GM12892 (cell line): ENCODE measurements at regions not wholly inside any gene's neighbourhood (a gene's known extent, or its start where the extent isn't known, plus 50 kb on each side); places are given as distances from the start of the nearest gene placed in this dataset.

Experiments
- DNase-seq: peaks from one replicate; pipeline ENCODE4 v3.0.0; 2011; ENCODE audit not compliant: insufficient read length
- FAIRE-seq: peaks from 2 replicates; lab custom pipeline; 2011; peaks lifted over from hg19 to GRCh38; lab: Jason Lieb, UNC
- POLR2A ChIP-seq: IDR thresholded peaks from 2 replicates; pipeline ENCODE4 v1.6.1; 2011; ENCODE audit warnings: low read depth, low read length, control low read depth
- POLR2AphosphoS5 ChIP-seq: IDR thresholded peaks from 2 replicates; pipeline ENCODE4 v1.6.1; 2011; ENCODE audit warnings: low read depth, low read length, control low read depth
- TAF1 ChIP-seq: IDR thresholded peaks from 2 replicates; pipeline ENCODE4 v1.6.1; 2011; ENCODE audit warnings: low read depth, mild to moderate bottlenecking, control low read depth, low read length, borderline replicate concordance

GRCh38 chr18:67047334-67047733 lies 443.4 kb upstream of the CDH19 start:
- DNase-seq (no peak), FAIRE-seq (no peak)
- TF ChIP-seq TAF1: no peak
- no peak for TF ChIP-seq POLR2AphosphoS5
- TF ChIP-seq POLR2A: no peak

- FAIRE-seq (no peak), DNase-seq (no peak)
- TF ChIP-seq TAF1: no peak
- TF ChIP-seq POLR2A: no peak
- TF ChIP-seq POLR2AphosphoS5: no peak
These were observed 439.4 kb upstream of the CDH19 start for GRCh38 chr18:67043276-67043675.

- DNase-seq (no peak), FAIRE-seq (no peak)
- TF ChIP-seq POLR2A (no peak), POLR2AphosphoS5 (no peak), TAF1 (no peak)
These were observed 437.4 kb upstream of the CDH19 start for GRCh38 chr18:67041334-67041733.

GRCh38 chr18:67035026-67035425 lies 431.1 kb upstream of the CDH19 start:
- FAIRE-seq (no peak), DNase-seq (no peak)
- TF ChIP-seq POLR2A (no peak), TAF1 (no peak), POLR2AphosphoS5 (no peak)

GRCh38 chr18:67023059-67023458 lies 419.2 kb upstream of the CDH19 start:
- FAIRE-seq (no peak), DNase-seq (no peak)
- TF ChIP-seq POLR2AphosphoS5 (no peak), TAF1 (no peak), POLR2A (no peak)

GRCh38 chr18:67010919-67011318 lies 407.0 kb upstream of the CDH19 start:
- FAIRE-seq (no peak), DNase-seq (no peak)
- TF ChIP-seq POLR2A (no peak), POLR2AphosphoS5 (no peak), TAF1 (no peak)

- TF ChIP-seq TAF1: no peak
- TF ChIP-seq POLR2AphosphoS5: no peak
- no peak for TF ChIP-seq POLR2A
- no peak for FAIRE-seq
- no peak for DNase-seq
These were observed 404.1 kb upstream of the CDH19 start for GRCh38 chr18:67007999-67008398.

- FAIRE-seq (no peak), DNase-seq (no peak)
- TF ChIP-seq POLR2A: no peak
These were observed 403.2 kb upstream of the CDH19 start for GRCh38 chr18:67007085-67007484.

- no peak for DNase-seq
- FAIRE-seq: no peak
- no peak for TF ChIP-seq TAF1
- TF ChIP-seq POLR2A: no peak
- no peak for TF ChIP-seq POLR2AphosphoS5
These were observed 397.2 kb upstream of the CDH19 start for GRCh38 chr18:67001052-67001451.

GRCh38 chr18:66999003-66999402 lies 395.1 kb upstream of the CDH19 start:
- no peak for DNase-seq
- TF ChIP-seq POLR2AphosphoS5: no peak
- TF ChIP-seq TAF1: no peak
- TF ChIP-seq POLR2A: no peak

GRCh38 chr18:66995270-66995669 lies 391.4 kb upstream of the CDH19 start:
- TF ChIP-seq POLR2A: no peak
- TF ChIP-seq POLR2AphosphoS5: no peak
- no peak for TF ChIP-seq TAF1
- DNase-seq: no peak
- FAIRE-seq: no peak

More at GRCh38 chr18:66999003-66999402, 395.1 kb upstream of the CDH19 start:
- no peak for FAIRE-seq

GRCh38 chr18:66994790-66995189 lies 390.9 kb upstream of the CDH19 start:
- FAIRE-seq (no peak), DNase-seq (no peak)
- TF ChIP-seq TAF1 (no peak), POLR2A (no peak), POLR2AphosphoS5 (no peak)

GRCh38 chr18:66993492-66993891 lies 389.6 kb upstream of the CDH19 start:
- TF ChIP-seq POLR2A (no peak), POLR2AphosphoS5 (no peak), TAF1 (no peak)
- FAIRE-seq: no peak
- DNase-seq: no peak

- TF ChIP-seq POLR2AphosphoS5: no peak
- no peak for DNase-seq
- no peak for FAIRE-seq
These were observed 387.0 kb upstream of the CDH19 start for GRCh38 chr18:66990909-66991308.

- TF ChIP-seq POLR2A (no peak), TAF1 (no peak), POLR2AphosphoS5 (no peak)
- DNase-seq: no peak
- no peak for FAIRE-seq
These were observed 375.1 kb upstream of the CDH19 start for GRCh38 chr18:66979009-66979408.
